Neural cell (in vitro differentiated cells): ENCODE measurements at regions not wholly inside any gene's neighbourhood (a gene's known extent, or its start where the extent isn't known, plus 50 kb on each side); places are given as distances from the start of the nearest gene placed in this dataset.

Experiments used
- H2AFZ ChIP-seq: fragments of 200-600, 300-800 bp; sonication (generic), shearing (Covaris generic); 2 replicates; pipeline ENCODE4 v1.6.0; 2014; ENCODE audit warnings: low read depth, mild to moderate bottlenecking, antibody characterized with exemption, low read length, moderate library complexity
- H3F3A ChIP-seq: fragments of 200-600 bp; shearing (Covaris generic); 2 replicates; pipeline ENCODE4 v1.6.1; 2016; ENCODE audit warnings: mild to moderate bottlenecking, moderate library complexity, mixed read lengths, antibody characterized with exemption, low read length; ENCODE audit not compliant: insufficient read depth, poor library complexity, severe bottlenecking
- H3K27ac ChIP-seq: fragments of 200-600, 300-800 bp; sonication (generic), shearing (Covaris generic); 2 replicates; pipeline ENCODE4 v1.5.1; 2014; ENCODE audit warnings: mild to moderate bottlenecking, low read length, moderate library complexity
- H3K27me3 ChIP-seq: fragments of 300-800, 200-600 bp; sonication (generic), shearing (Covaris generic); 2 replicates; pipeline ENCODE4 v1.6.0; 2014; ENCODE audit warnings: mild to moderate bottlenecking, low read depth, low read length, moderate library complexity; ENCODE audit not compliant: insufficient read depth
- H3K36me3 ChIP-seq: fragments of 300-800, 200-600 bp; sonication (generic), shearing (Covaris generic); 2 replicates; pipeline ENCODE4 v1.5.1; 2014; ENCODE audit warnings: mild to moderate bottlenecking, antibody characterized with exemption, low read length, moderate library complexity; ENCODE audit not compliant: insufficient read depth
- H3K4me2 ChIP-seq: fragments of 300-800, 200-600 bp; sonication (generic), shearing (Covaris generic); 2 replicates; pipeline ENCODE4 v1.6.0; 2014; ENCODE audit warnings: mild to moderate bottlenecking, low read length
- H3K4me3 ChIP-seq: fragments of 300-800, 200-600 bp; sonication (generic), shearing (Covaris generic); 2 replicates; pipeline ENCODE4 v1.5.1; 2014; ENCODE audit warnings: mild to moderate bottlenecking, low read length, moderate library complexity
- H3K79me2 ChIP-seq: fragments of 200-600 bp; shearing (Covaris generic); replicated peaks from 2 replicates; pipeline ENCODE4 v1.6.0; 2014; ENCODE audit warnings: mild to moderate bottlenecking, low read length, moderate library complexity; ENCODE audit not compliant: insufficient read depth
- H3K9ac ChIP-seq: fragments of 300-800, 200-600 bp; sonication (generic), shearing (Covaris generic); 2 replicates; pipeline ENCODE4 v1.6.1; 2016; ENCODE audit warnings: mild to moderate bottlenecking, low read length, mixed read lengths
- H3K9me2 ChIP-seq: fragments of 200-600 bp; shearing (Covaris generic); 2 replicates; pipeline ENCODE4 v1.6.1; 2016; ENCODE audit warnings: mild to moderate bottlenecking, low read length, mixed read lengths; ENCODE audit not compliant: insufficient read depth
- H3K9me3 ChIP-seq: fragments of 200-600, 300-800 bp; sonication (generic), shearing (Covaris generic); 2 replicates; pipeline ENCODE4 v1.6.1; 2016; ENCODE audit warnings: mild to moderate bottlenecking, mixed run types, low read length, moderate library complexity, mixed read lengths
- H4K20me1 ChIP-seq: fragments of 200-600 bp; shearing (Covaris generic); 2 replicates; pipeline ENCODE4 v1.6.1; 2016; ENCODE audit warnings: mild to moderate bottlenecking, mixed run types; ENCODE audit not compliant: insufficient read depth
- EP300 ChIP-seq: fragments of 450-650 bp; conservative IDR thresholded peaks from 2 replicates; pipeline ENCODE4 v1.6.1; 2014; ENCODE audit warnings: antibody characterized with exemption, mild to moderate bottlenecking, moderate library complexity; ENCODE audit not compliant: poor library complexity, severe bottlenecking
- EZH2 ChIP-seq: fragments of 200-600, 300-800 bp; shearing (Covaris generic), sonication (generic); IDR thresholded peaks from 2 replicates; pipeline ENCODE4 v1.6.1; 2014; ENCODE audit warnings: antibody characterized with exemption, low read length, borderline replicate concordance, mild to moderate bottlenecking; ENCODE audit not compliant: insufficient read depth, poor library complexity, severe bottlenecking
- MXI1 ChIP-seq: fragments of 450-650 bp; conservative IDR thresholded peaks from 2 replicates; pipeline ENCODE4 v1.6.1; 2014; ENCODE audit warnings: antibody characterized with exemption, mild to moderate bottlenecking; ENCODE audit not compliant: poor library complexity, severe bottlenecking
- POLR2AphosphoS5 ChIP-seq: IDR thresholded peaks from 2 replicates; pipeline ENCODE4 v1.6.1; 2012
- RAD21 ChIP-seq: fragments of 450-650 bp; conservative IDR thresholded peaks from 2 replicates; pipeline ENCODE4 v1.6.1; 2014; ENCODE audit warnings: antibody characterized with exemption, mild to moderate bottlenecking, moderate library complexity
- REST ChIP-seq: IDR thresholded peaks from 2 replicates; pipeline ENCODE4 v1.6.1; 2012; ENCODE audit warnings: borderline replicate concordance
- SMC3 ChIP-seq: fragments of 450-650 bp; conservative IDR thresholded peaks from 2 replicates; pipeline ENCODE4 v1.6.1; 2014; ENCODE audit warnings: antibody characterized with exemption, mild to moderate bottlenecking, moderate library complexity; ENCODE audit not compliant: poor library complexity
- TAF1 ChIP-seq: IDR thresholded peaks from 2 replicates; pipeline ENCODE4 v1.6.1; 2012; ENCODE audit warnings: low read depth
- TF ChIP-seq, protein P1 (sequence below): fragments of 450-650 bp; IDR thresholded peaks from 2 replicates; pipeline ENCODE4 v1.5.1; 2014; ENCODE audit warnings: antibody characterized with exemption, mild to moderate bottlenecking, moderate library complexity; ENCODE audit not compliant: poor library complexity, severe bottlenecking

DNA sequence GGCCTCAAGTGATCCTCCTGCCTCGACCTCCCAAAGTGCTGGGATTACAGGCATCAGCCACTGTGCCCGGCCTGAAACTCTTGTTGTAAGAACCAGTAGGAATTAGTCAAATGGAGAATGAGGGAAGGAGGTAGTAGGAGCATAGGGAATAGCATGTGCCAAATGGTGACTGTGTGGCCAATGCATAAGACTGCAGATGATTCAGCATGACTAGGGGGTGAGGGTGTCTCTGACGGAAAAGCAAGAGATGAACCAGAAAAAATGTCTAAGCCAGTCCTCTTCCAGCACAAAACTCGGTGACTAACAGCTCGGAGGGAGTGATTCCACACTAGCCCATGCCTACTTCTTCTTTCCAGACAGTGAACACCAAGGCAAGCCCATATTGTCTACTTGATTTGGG is 58.2 kb upstream of the DUSP21 start:
- Histone ChIP-seq H2AFZ (no peak overlapping the region), H3K79me2 (no peaks in the 10 kb centered on the region), H3K9me2 (no peaks in the 10 kb centered on the region), H3K27ac (no peak overlapping the region), H3K9me3 (no peaks in the 10 kb centered on the region), H3K27me3 (no peaks in the 10 kb centered on the region), H4K20me1 (no peaks in the 10 kb centered on the region), H3K4me3 (no peak overlapping the region), H3K9ac (no peak overlapping the region), H3F3A (no peaks in the 10 kb centered on the region), H3K36me3 (no peaks in the 10 kb centered on the region), H3K4me2 (no peak overlapping the region)
- TF ChIP-seq SMC3 (no peak), EZH2 (no peak), TAF1 (no peak), REST (no peak), EP300 (no peak), MXI1 (no peak), RAD21 (no peak), POLR2AphosphoS5 (no peak)
- TF ChIP-seq, protein P1, sequence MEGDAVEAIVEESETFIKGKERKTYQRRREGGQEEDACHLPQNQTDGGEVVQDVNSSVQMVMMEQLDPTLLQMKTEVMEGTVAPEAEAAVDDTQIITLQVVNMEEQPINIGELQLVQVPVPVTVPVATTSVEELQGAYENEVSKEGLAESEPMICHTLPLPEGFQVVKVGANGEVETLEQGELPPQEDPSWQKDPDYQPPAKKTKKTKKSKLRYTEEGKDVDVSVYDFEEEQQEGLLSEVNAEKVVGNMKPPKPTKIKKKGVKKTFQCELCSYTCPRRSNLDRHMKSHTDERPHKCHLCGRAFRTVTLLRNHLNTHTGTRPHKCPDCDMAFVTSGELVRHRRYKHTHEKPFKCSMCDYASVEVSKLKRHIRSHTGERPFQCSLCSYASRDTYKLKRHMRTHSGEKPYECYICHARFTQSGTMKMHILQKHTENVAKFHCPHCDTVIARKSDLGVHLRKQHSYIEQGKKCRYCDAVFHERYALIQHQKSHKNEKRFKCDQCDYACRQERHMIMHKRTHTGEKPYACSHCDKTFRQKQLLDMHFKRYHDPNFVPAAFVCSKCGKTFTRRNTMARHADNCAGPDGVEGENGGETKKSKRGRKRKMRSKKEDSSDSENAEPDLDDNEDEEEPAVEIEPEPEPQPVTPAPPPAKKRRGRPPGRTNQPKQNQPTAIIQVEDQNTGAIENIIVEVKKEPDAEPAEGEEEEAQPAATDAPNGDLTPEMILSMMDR: no peak

DNA sequence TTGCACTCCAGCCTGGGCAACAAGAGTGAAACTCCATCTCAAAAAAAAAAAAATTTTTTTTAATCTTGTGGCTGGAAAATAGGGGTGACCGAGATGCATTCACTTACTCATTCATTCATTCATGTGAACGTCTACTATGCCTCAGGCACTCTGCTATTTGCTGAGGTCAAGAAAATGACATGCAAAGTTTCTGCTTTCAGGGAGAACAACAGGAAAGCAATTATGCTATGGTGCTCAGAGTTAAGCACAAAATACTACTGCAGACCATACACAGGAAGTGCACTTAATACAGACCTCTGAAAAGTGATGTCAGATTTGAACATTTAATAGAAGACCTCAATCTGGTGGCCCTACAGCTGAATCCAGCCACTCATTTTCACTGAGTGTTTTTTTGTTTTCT is 59.6 kb upstream of the DUSP21 start:
- H3K9me3 ChIP-seq: no peaks in the 10 kb centered on the region
- H3K27ac ChIP-seq: no peak overlapping the region
- no peaks in the 10 kb centered on the region for H3K79me2 ChIP-seq
- no peaks in the 10 kb centered on the region for H3K9me2 ChIP-seq
- H2AFZ ChIP-seq: no peak overlapping the region
- H3K4me2 ChIP-seq: no peak overlapping the region
- no peaks in the 10 kb centered on the region for H3K36me3 ChIP-seq
- TF ChIP-seq RAD21 (no peak), POLR2AphosphoS5 (no peak), TAF1 (no peak), REST (no peak), SMC3 (no peak), EP300 (no peak), MXI1 (no peak), EZH2 (no peak)
- TF ChIP-seq, protein P1: no peak
- H3K9ac ChIP-seq: no peak overlapping the region
- H3K4me3 ChIP-seq: no peak overlapping the region
- no peaks in the 10 kb centered on the region for H3F3A ChIP-seq
- H4K20me1 ChIP-seq: no peaks in the 10 kb centered on the region
- no peaks in the 10 kb centered on the region for H3K27me3 ChIP-seq
